HFF-Myc (cell line): ENCODE measurements at regions not wholly inside any gene's neighbourhood (a gene's known extent, or its start where the extent isn't known, plus 50 kb on each side); places are given as distances from the start of the nearest gene placed in this dataset.

ENCODE experiments used
- DNase-seq: peaks from one replicate; pipeline ENCODE4 v3.0.0-alpha.2; 2011; ENCODE audit warnings: low read depth; ENCODE audit errors: extremely low read depth
- H3K4me3 ChIP-seq: replicated peaks from 2 replicates; pipeline ENCODE4 v1.5.1; 2011; ENCODE audit warnings: low read depth, mild to moderate bottlenecking, control low read depth, low read length
- CTCF ChIP-seq: IDR thresholded peaks from 2 replicates; pipeline ENCODE4 v1.5.1; 2012; ENCODE audit warnings: mild to moderate bottlenecking, low read depth, low read length, control low read depth; ENCODE audit errors: missing control alignments

- peak; percentile 13 for TF ChIP-seq CTCF
- DNase-seq: no peak
- no peak overlapping the region for H3K4me3 ChIP-seq
Observed at GRCh38 chr15:25268166-25268565, 170.7 kb downstream of the UBE3A start.
